Gastroesophageal sphincter (tissue), 4 donors: ENCODE measurements at regions not wholly inside any gene's neighbourhood (a gene's known extent, or its start where the extent isn't known, plus 50 kb on each side); places are given as distances from the start of the nearest gene placed in this dataset.
"Not testable (repeated sequence)": the region's sequence is repeated elsewhere in the genome, so short reads cannot be mapped to it uniquely, and the experiment has no call there.

ENCODE experiments used
- ATAC-seq: fragments of 150-250 bp; one replicate; pipeline ENCODE4 v1.9.1; 2016; ENCODE audit warnings: mild to moderate bottlenecking, moderate library complexity
- H3K27ac ChIP-seq, 4 donors: fragments of 200-600 bp; sonication (generic) in 3 of 4; 1 replicate in 3 of 4; 2 replicates in 1 of 4; pipeline ENCODE4 v1.5.1; 2016 to 2019
- H3K27me3 ChIP-seq: fragments of 200-600 bp; sonication (generic); one replicate; pipeline ENCODE4 v1.5.1; 2019
- H3K36me3 ChIP-seq, 2 donors: fragments of 200-600 bp; sonication (generic); one replicate each; pipeline ENCODE4 v1.5.1; 2019; ENCODE audit warnings: control low read depth in 1 of 2
- H3K4me1 ChIP-seq, 3 donors: fragments of 200-600 bp; sonication (generic); 1 replicate in 2 of 3; 2 replicates in 1 of 3; pipeline ENCODE4 v1.5.1; 2016 to 2019; ENCODE audit warnings: control low read depth in 2 of 3
- H3K4me3 ChIP-seq, 2 donors: fragments of 200-600 bp; sonication (generic); one replicate each; pipeline ENCODE4 v1.5.1; 2019; ENCODE audit warnings: mild to moderate bottlenecking in 1 of 2, moderate library complexity in 1 of 2
- H3K9me3 ChIP-seq, 3 donors: fragments of 200-600 bp; sonication (generic); one replicate each; pipeline ENCODE4 v1.5.1; 2017 to 2019; ENCODE audit warnings: control low read depth in 2 of 3
- EP300 ChIP-seq: sonication (generic); formaldehyde crosslinking; IDR thresholded peaks from one replicate; pipeline ENCODE4 v1.6.1; 2017; ENCODE audit warnings: antibody characterized with exemption, mild to moderate bottlenecking
- POLR2A ChIP-seq, 2 donors: fragments of 450-650 bp; IDR thresholded peaks; one replicate each; pipeline ENCODE4 v1.6.1; 2017; ENCODE audit warnings: antibody characterized with exemption in 2 of 2, mild to moderate bottlenecking in 2 of 2, moderate library complexity in 1 of 2
- POLR2AphosphoS5 ChIP-seq: sonication (generic); formaldehyde crosslinking; IDR thresholded peaks from one replicate; pipeline ENCODE4 v1.6.1; 2017; ENCODE audit warnings: antibody characterized with exemption
- WGBS, 2 donors: methylation state at CpG; one replicate each; pipeline ENCODE4 v1.1.5; 2018; ENCODE audit warnings: low coverage in 1 of 2; 5-methylcytosine and 5-hydroxymethylcytosine counted together
- TF ChIP-seq, protein P1 (sequence below), 4 experiments: fragments of 200-600 bp in 2 of 4; fragments of 450-650 bp in 2 of 4; sonication (generic) in 1 of 4; IDR thresholded peaks; one replicate each; pipeline ENCODE4 v1.5.1; 2017 to 2019; ENCODE audit warnings: antibody characterized with exemption in 4 of 4, mild to moderate bottlenecking in 2 of 4, moderate library complexity in 2 of 4

DNA sequence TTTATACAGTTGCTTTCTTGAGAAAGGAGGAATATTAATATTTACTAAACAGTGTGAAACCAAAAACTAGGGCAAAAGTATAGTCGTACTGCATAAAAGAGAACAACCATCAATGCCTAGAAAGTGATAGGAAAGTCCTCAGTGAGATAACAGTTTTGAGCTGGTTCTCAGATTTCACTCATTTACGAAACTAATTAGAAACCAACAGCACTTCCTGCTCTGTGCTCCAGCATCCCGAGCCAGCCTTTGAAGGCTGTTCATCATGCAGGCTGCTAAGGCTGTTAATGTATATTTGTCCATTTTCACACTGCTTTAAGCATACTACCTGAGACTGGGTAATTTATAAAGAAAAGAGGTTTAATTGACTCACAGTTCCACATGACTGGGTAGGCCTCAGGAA lies 2039.9 kb downstream of the EFNA5 start:
- no peaks in the 10 kb centered on the region for H3K36me3 ChIP-seq
- no peak for ATAC-seq

DNA sequence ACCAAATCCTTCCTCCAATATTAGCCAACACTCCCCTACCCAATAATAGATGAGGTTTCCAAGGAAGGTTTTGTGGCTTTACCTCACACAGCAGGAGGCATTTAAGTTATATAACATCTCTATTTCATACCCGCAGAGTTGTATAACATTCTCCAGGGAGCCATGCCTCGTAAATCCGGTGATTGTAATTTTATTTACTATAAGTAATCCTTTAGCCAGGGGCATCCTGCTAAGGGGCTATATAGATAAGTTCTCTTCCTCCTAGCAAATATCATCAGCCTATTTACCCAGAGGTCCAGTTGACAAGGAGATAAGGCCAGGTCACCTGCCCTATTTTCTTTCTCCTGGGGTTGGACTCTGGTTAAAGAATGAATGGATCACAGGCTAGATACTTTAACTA lies 2051.0 kb downstream of the EFNA5 start:
- H3K9me3 ChIP-seq: no peaks in the 10 kb centered on the region
- 94 to 97% methylated on average over 3 of the region's 3 CpGs for WGBS, 2 donors
- H3K4me3 ChIP-seq: no peak overlapping the region
- H3K27me3 ChIP-seq: no peaks in the 10 kb centered on the region
- no peak overlapping the region for H3K27ac ChIP-seq
- no peaks in the 10 kb centered on the region for H3K36me3 ChIP-seq
- H3K4me1 ChIP-seq: no peaks in the 10 kb centered on the region
- no peak for ATAC-seq
- TF ChIP-seq POLR2AphosphoS5 (no peak), POLR2A (IDR thresholded peaks at IDR 0.05) (no peak), EP300 (no peak)
- TF ChIP-seq, protein P1, sequence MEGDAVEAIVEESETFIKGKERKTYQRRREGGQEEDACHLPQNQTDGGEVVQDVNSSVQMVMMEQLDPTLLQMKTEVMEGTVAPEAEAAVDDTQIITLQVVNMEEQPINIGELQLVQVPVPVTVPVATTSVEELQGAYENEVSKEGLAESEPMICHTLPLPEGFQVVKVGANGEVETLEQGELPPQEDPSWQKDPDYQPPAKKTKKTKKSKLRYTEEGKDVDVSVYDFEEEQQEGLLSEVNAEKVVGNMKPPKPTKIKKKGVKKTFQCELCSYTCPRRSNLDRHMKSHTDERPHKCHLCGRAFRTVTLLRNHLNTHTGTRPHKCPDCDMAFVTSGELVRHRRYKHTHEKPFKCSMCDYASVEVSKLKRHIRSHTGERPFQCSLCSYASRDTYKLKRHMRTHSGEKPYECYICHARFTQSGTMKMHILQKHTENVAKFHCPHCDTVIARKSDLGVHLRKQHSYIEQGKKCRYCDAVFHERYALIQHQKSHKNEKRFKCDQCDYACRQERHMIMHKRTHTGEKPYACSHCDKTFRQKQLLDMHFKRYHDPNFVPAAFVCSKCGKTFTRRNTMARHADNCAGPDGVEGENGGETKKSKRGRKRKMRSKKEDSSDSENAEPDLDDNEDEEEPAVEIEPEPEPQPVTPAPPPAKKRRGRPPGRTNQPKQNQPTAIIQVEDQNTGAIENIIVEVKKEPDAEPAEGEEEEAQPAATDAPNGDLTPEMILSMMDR (IDR thresholded peaks at IDR 0.05): no peak

More for the DNA sequence above, 2039.9 kb downstream of the EFNA5 start:
- TF ChIP-seq POLR2A (IDR thresholded peaks at IDR 0.05) (no peak), POLR2AphosphoS5 (no peak), EP300 (no peak)
- TF ChIP-seq, protein P1 (IDR thresholded peaks at IDR 0.05): no peak
- no peaks in the 10 kb centered on the region for H3K27me3 ChIP-seq
- H3K9me3 ChIP-seq: no peaks in the 10 kb centered on the region
- no peak overlapping the region for H3K27ac ChIP-seq
- no peak overlapping the region for H3K4me3 ChIP-seq
- H3K4me1 ChIP-seq: no peaks in the 10 kb centered on the region
- 69 to 85% methylated on average over 2 to 3 of the region's 3 CpGs for WGBS, 2 donors

DNA sequence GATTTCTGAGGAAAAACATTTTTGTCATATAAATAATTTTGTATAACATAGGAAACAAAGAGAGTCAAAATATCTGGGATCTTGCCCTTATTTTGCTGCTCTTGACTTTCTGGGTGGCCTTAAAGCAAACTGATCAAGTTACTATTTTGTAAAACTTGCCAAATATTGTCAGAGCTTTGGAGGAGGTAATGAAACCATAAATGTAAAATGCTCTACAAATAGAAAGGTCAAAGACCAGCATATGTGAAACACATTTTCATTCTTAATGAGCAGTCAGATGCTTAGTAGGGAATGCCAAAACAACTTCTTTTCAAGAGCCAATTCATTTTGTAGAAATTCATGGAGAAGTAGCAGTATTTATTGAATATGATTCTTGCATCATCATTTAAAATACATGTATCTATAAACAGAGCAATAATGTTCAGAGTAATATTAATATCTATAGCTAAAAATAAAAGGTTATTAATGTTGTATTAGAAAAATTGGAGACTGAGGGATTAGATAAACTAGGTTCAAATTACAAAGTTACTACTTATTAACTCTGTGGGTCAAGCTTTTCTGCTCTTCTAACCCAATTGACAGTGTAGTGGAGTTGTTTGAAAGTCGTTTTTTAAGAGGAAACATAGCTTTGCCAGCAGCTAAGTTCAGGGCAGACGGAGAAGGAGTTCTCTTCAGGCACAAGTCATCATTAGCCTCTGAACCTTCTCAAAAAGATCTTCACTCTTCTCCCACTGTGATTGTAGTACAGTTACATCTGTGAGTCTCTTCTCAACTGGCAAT lies 2053.1 kb downstream of the EFNA5 start:
- no peaks in the 10 kb centered on the region for H3K27me3 ChIP-seq
- no peak for ATAC-seq
- H3K4me3 ChIP-seq: no peak overlapping the region
- H3K4me1 ChIP-seq: no peaks in the 10 kb centered on the region
- TF ChIP-seq, protein P1 (IDR thresholded peaks at IDR 0.05): no peak
- no peak for TF ChIP-seq POLR2AphosphoS5
- no peak for TF ChIP-seq POLR2A (IDR thresholded peaks at IDR 0.05)
- TF ChIP-seq EP300: no peak
- WGBS, 2 donors: 25 to 32% methylated on average over 2 of the region's 2 CpGs
- no peaks in the 10 kb centered on the region for H3K9me3 ChIP-seq
- no peak overlapping the region for H3K27ac ChIP-seq
- no peaks in the 10 kb centered on the region for H3K36me3 ChIP-seq

DNA sequence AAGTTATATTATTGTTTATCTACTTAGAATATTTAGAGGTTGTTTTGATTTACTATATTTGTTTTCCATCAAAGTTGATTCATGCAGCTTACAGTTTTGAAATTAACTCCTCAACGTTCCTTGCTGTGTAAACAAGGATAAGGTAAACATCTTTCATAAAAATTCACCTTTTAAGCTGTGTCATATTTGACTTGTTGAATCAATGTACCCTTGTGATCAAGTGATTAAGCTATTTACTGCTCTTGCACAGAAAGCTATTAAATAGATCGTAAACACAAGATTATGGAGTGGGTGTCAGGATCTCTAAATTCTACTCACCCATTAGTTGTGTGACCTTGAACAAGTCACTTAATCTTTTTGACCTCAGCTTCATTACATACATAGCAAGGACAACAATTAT lies 2054.0 kb upstream of the NUDT12 start:
- Histone ChIP-seq H3K4me3 (no peak overlapping the region), H3K9me3 (no peaks in the 10 kb centered on the region), H3K4me1 (no peaks in the 10 kb centered on the region), H3K27me3 (no peaks in the 10 kb centered on the region), H3K27ac (no peak overlapping the region), H3K36me3 (no peaks in the 10 kb centered on the region)
- TF ChIP-seq EP300 (no peak), POLR2A (IDR thresholded peaks at IDR 0.05) (no peak), POLR2AphosphoS5 (no peak)
- TF ChIP-seq, protein P1 (IDR thresholded peaks at IDR 0.05): no peak
- 52 to 71% methylated on average over 2 of the region's 2 CpGs for WGBS, 2 donors
- ATAC-seq: no peak

DNA sequence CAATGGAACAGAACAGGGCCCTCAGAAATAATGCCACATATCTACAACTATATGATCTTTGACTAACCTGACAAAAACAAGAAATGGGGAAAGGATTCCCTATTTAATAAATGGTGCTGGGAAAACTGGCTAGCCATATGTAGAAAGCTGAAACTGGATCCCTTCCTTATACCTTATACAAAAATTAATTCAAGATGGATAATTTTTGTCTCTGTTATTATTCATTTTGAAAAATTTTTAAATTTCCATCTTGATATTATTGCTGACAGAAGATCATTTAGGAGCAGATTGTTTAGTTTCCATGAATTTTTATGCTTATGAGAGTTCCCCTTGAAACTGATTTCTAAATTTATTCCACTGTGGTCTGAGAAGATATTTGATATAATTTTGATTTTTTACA lies 2039.8 kb upstream of the NUDT12 start:
- not testable (repeated sequence) for H3K4me1 ChIP-seq, H3K36me3 ChIP-seq, H3K27ac ChIP-seq, ATAC-seq, H3K27me3 ChIP-seq, H3K4me3 ChIP-seq
- peaks cover 0 to 25% (median 0%) of the 10 kb centered on the region in 3 donors for H3K9me3 ChIP-seq
